Stomach (tissue), 8 donors: ENCODE measurements at regions not wholly inside any gene's neighbourhood (a gene's known extent, or its start where the extent isn't known, plus 50 kb on each side); places are given as distances from the start of the nearest gene placed in this dataset.

Experiments used
- DNase-seq, 2 donors: peaks; one replicate each; pipeline versions ENCODE4 v3.0.0 to v3.0.0-alpha.2; 2013 to 2019
- H3K27ac ChIP-seq, 5 donors: fragments of 200-600 bp in 4 of 5; sonication (generic) in 4 of 5; one replicate each; pipeline ENCODE4 v1.5.1; 2013 to 2019; ENCODE audit warnings: mild to moderate bottlenecking in 1 of 5, moderate library complexity in 1 of 5
- H3K27me3 ChIP-seq, 3 donors: fragments of 200-600 bp; sonication (generic); one replicate each; pipeline ENCODE4 v1.5.1; 2017 to 2019; ENCODE audit warnings: mixed run types in 1 of 3
- H3K36me3 ChIP-seq, 4 donors: fragments of 200-600 bp; sonication (generic); 1 replicate in 3 of 4; 2 replicates in 1 of 4; pipeline ENCODE4 v1.5.1; 2016 to 2019
- H3K4me1 ChIP-seq, 4 donors: fragments of 200-600 bp; sonication (generic); one replicate each; pipeline ENCODE4 v1.5.1; 2016 to 2019
- H3K4me3 ChIP-seq, 4 donors: fragments of 200-600 bp; sonication (generic) in 3 of 4; one replicate each; pipeline ENCODE4 v1.5.1; 2016 to 2019; ENCODE audit warnings: mild to moderate bottlenecking in 1 of 4
- H3K9me3 ChIP-seq, 4 donors: fragments of 200-600 bp; sonication (generic); one replicate each; pipeline ENCODE4 v1.5.1; 2016 to 2019
- EP300 ChIP-seq: sonication (generic); formaldehyde crosslinking; IDR thresholded peaks from one replicate; pipeline ENCODE4 v1.6.1; 2017; ENCODE audit warnings: antibody characterized with exemption
- POLR2A ChIP-seq, 4 donors: fragments of 450-650 bp; IDR thresholded peaks; one replicate each; pipeline ENCODE4 v1.6.1; 2016; ENCODE audit warnings: antibody characterized with exemption in 4 of 4, control low read depth in 2 of 4, mild to moderate bottlenecking in 1 of 4, moderate library complexity in 1 of 4
- POLR2AphosphoS5 ChIP-seq, 3 donors: sonication (generic); formaldehyde crosslinking; IDR thresholded peaks; one replicate each; pipeline ENCODE4 v1.6.1; 2016; ENCODE audit warnings: antibody characterized with exemption in 3 of 3
- WGBS, 5 donors: extraction: QIAGEN DNeasy Blood & Tissue Kit in 3 of 5; methylation state at CpG; one replicate each; pipeline versions ENCODE4 v1.1.5 to v1.1.7; 2013 to 2018; 5-methylcytosine and 5-hydroxymethylcytosine counted together
- intact Hi-C: fragments of 100-400 bp; cut with DNase I; formaldehyde crosslinking; loops from one replicate; pipeline ENCODE4 v1.15.1; 2023; ENCODE audit warnings: low total_unique reads
- TF ChIP-seq, protein P1 (sequence below), 7 experiments: fragments of 450-650 bp in 4 of 7; fragments of 200-600 bp in 3 of 7; sonication (generic) in 3 of 7; IDR thresholded peaks; one replicate each; pipeline ENCODE4 v1.5.1; 2016 to 2019; ENCODE audit warnings: antibody characterized with exemption in 7 of 7, control low read depth in 2 of 7, mild to moderate bottlenecking in 1 of 7
- donor health status: healthy with polysubstance abuse.
- donor health status: Bipolar disorder and iron deficiency.
- donor health status: healthy.

DNA sequence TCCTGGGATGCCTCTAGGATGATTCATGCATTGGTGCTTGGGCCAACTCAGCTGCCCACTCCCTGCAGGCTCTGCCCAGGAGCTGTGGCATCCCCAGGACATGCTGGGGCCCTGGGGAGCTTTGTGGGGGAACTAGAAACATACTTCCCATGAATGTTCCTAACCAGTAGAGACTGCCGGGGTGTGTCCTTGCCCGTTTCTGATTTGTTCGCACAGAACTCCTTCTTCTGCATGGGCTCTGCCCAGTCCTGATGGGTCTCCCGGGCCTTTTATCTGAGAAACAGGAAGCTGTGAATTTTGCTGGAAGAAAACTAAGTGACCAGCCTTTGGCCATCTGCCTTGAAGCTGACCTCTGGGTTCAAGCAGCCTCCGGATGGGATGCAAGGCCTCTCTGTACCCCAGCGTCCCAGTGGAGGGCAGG, 71.6 kb upstream of the RNU6ATAC start:
- intact Hi-C loops: no loop called here

DNA sequence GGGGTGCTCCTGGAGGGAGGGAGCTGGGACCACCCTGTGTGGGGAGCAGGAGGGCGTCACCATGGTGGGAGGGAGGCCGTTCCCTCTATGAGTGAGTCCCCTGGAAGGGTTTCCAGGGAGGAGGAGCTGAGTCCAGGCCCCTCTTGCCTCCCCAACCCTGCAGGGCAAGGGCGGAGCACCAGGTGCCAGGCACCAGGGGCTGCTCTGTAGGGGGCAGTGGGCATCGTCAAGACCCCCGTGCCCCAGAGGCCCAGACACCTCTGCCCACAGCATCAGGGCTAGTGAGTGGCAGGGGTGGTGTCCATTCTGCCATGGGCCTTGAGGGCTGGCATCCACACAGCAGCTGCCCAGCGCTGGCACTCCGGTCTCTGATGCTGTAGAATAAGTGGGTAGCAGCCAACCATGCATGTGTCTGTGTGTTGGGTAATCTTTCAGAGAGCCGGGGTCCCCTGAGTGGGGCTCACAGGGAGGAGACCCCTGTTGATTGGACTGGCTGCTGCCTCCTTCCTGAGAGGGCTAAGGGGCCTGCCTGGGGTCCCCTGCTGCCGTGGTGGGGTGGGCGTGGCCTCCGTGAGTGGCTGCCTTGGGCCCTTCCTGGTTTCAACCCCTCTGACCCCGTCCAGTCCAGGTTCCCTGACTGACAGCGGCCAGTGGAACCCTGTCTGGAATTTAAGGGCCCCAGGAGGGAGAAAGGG, 72.7 kb upstream of the RNU6ATAC start:
- Histone ChIP-seq H3K36me3 (no peaks in the 10 kb centered on the region), H3K27ac (no peak overlapping the region), H3K27me3 (peaks cover 0 to 50% (median 6%) of the 10 kb centered on the region in 3 donors), H3K4me3 (no peak overlapping the region), H3K9me3 (no peaks in the 10 kb centered on the region), H3K4me1 (peaks cover 0 to 16% (median 10%) of the 10 kb centered on the region in 4 donors)
- intact Hi-C loops: no loop called here
- DNase-seq: no peak
- no peak for TF ChIP-seq POLR2AphosphoS5 (IDR thresholded peaks at IDR 0.05)
- TF ChIP-seq POLR2A (IDR thresholded peaks at IDR 0.05): no peak
- no peak for TF ChIP-seq EP300
- TF ChIP-seq, protein P1, sequence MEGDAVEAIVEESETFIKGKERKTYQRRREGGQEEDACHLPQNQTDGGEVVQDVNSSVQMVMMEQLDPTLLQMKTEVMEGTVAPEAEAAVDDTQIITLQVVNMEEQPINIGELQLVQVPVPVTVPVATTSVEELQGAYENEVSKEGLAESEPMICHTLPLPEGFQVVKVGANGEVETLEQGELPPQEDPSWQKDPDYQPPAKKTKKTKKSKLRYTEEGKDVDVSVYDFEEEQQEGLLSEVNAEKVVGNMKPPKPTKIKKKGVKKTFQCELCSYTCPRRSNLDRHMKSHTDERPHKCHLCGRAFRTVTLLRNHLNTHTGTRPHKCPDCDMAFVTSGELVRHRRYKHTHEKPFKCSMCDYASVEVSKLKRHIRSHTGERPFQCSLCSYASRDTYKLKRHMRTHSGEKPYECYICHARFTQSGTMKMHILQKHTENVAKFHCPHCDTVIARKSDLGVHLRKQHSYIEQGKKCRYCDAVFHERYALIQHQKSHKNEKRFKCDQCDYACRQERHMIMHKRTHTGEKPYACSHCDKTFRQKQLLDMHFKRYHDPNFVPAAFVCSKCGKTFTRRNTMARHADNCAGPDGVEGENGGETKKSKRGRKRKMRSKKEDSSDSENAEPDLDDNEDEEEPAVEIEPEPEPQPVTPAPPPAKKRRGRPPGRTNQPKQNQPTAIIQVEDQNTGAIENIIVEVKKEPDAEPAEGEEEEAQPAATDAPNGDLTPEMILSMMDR (IDR thresholded peaks at IDR 0.05): no peak
- 78 to 83% (median 79%) methylated on average over 9 to 13 of the region's 13 CpGs for WGBS, 5 donors

More for the DNA sequence above, 71.6 kb upstream of the RNU6ATAC start:
- WGBS, 5 donors: 38 to 52% (median 50%) methylated on average over 3 to 6 of the region's 6 CpGs
- peaks cover 8 to 26% (median 21%) of the 10 kb centered on the region in 4 donors for H3K4me1 ChIP-seq
- H3K27ac ChIP-seq: no peak overlapping the region
- no peaks in the 10 kb centered on the region for H3K36me3 ChIP-seq
- H3K27me3 ChIP-seq: peaks cover 0 to 43% (median 6%) of the 10 kb centered on the region in 3 donors
- TF ChIP-seq, protein P1 (IDR thresholded peaks at IDR 0.05): no peak
- TF ChIP-seq EP300 (no peak), POLR2AphosphoS5 (IDR thresholded peaks at IDR 0.05) (no peak), POLR2A (IDR thresholded peaks at IDR 0.05) (no peak)
- DNase-seq: peak in 1 of 2 donors; percentile 53
- H3K4me3 ChIP-seq: no peak overlapping the region
- no peaks in the 10 kb centered on the region for H3K9me3 ChIP-seq

DNA sequence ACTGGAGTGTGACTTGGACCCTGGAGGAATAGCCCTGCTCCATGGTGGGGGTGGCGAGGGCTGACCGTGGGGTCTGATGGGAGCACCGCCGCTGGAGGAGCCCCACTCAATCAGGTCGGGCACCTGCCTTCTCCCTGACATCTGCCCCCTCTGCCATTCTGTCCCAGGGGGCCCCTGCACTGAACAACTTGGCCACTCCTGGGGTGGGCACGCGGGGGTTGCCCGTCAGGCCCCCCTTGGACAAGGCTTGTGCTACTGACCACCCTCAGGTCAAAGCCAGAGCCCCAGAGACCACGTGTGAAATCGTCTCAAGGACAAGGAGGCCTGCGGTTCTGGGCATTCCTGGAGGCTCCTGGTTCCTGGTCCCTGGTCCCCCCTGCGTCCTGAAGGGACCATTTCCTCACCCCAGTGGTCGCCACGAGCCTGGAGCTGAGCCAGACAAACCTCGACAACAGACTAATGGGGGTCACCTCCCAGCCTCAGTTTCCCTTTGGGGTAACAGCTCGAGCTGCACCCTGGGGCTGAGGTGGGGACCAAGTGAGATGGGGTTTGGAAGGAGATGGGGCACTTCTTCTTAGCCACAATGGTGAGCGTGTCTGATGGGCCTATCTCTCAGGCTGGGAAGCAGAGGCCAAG, 73.4 kb upstream of the RNU6ATAC start:
- Histone ChIP-seq H3K4me3 (no peak overlapping the region), H3K27me3 (peaks cover 0 to 57% (median 6%) of the 10 kb centered on the region in 3 donors), H3K9me3 (no peaks in the 10 kb centered on the region), H3K36me3 (no peaks in the 10 kb centered on the region), H3K27ac (no peak overlapping the region), H3K4me1 (peaks cover 0 to 16% (median 9%) of the 10 kb centered on the region in 4 donors)
- 87 to 93% (median 87%) methylated on average over 13 to 17 of the region's 17 CpGs for WGBS, 5 donors
- no peak for DNase-seq
- intact Hi-C loops: no loop called here
- TF ChIP-seq POLR2AphosphoS5 (IDR thresholded peaks at IDR 0.05) (no peak), POLR2A (IDR thresholded peaks at IDR 0.05) (no peak), EP300 (no peak)
- TF ChIP-seq, protein P1 (IDR thresholded peaks at IDR 0.05): no peak

DNA sequence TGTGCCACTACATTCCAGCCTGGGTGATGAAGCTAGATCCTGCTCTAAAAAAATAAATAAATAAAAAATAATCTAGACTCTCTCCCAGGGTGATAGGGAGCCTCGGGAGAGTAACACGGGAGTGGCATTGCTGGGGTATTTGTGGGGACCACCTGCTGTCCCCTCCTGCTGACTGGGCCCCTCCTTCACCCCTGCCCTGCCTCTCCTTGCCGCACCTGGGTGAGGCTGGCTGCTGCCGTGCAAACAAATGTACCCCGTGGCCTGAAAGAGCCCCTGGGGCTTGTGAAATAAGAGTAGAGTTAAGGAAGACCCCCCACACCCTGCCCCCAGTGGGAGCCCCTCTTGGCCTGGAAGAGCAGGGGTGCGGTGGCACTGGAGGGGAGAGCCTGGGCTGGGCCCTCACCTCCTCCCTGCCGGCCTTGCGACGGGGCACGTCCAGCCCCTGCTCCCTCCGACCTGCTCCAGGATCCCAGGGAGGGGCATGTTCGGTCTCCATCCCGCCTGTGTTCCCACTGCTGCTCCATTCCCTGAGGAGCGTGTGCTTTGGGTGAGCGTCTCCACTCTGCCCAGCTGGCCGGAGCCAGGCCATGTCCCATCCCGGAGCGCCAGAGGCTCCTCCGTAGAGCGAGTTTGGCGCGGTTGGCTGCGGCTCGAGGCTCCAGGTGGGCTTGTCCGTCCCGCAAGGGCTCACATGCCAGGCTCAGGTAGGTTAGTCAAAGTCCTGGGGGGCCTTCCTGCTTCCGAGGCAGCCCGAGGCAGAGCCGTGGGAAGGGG, 75.0 kb upstream of the RNU6ATAC start:
- Histone ChIP-seq H3K9me3 (no peaks in the 10 kb centered on the region), H3K27me3 (peaks cover 0 to 60% (median 6%) of the 10 kb centered on the region in 3 donors), H3K27ac (no peak overlapping the region), H3K4me1 (peaks cover 0 to 18% (median 14%) of the 10 kb centered on the region in 4 donors), H3K4me3 (no peak overlapping the region), H3K36me3 (no peaks in the 10 kb centered on the region)
- DNase-seq: no peak
- intact Hi-C loops: no loop called here
- TF ChIP-seq POLR2A (IDR thresholded peaks at IDR 0.05): no peak
- TF ChIP-seq, protein P1 (IDR thresholded peaks at IDR 0.05): no peak
- no peak for TF ChIP-seq EP300
- no peak for TF ChIP-seq POLR2AphosphoS5 (IDR thresholded peaks at IDR 0.05)
- 77 to 87% (median 82%) methylated on average over 27 to 29 of the region's 29 CpGs for WGBS, 5 donors
